K562 (cell line): ENCODE measurements at regions not wholly inside any gene's neighbourhood (a gene's known extent, or its start where the extent isn't known, plus 50 kb on each side); places are given as distances from the start of the nearest gene placed in this dataset.

Source experiments
- ATAC-seq: fragments of 200-7000 bp; cut with Tn5 transposase; 3 replicates; pipeline ENCODE4 v1.9.1; 2020; ENCODE audit warnings: moderate library complexity
- BruUV-seq: library from RNA; stranded (reverse); fragments of 400-500 nt; replicated peaks from 2 replicates; lab custom pipeline; 2021; lab: Mats Ljungman, UMichigan
- CTCF ChIA-PET: fragments of 300-600 bp; formaldehyde crosslinking; extraction: SDS; loops from one replicate; lab custom pipeline; 2021; ENCODE audit warnings: low intra/inter-chr PET ratio; lab: Yijun Ruan, JAX
- POLR2A ChIA-PET: fragments of 300-600, 350-650 bp; sonication (Branson Sonifier 250); formaldehyde crosslinking; extraction: SDS; loops from one replicate; lab custom pipeline; 2021; ENCODE audit warnings: antibody characterized with exemption, inconsistent platforms; lab: Yijun Ruan, JAX
- DNase-seq, 4 experiments: peaks; one replicate each; pipeline versions ENCODE4 v3.0.0 to v3.0.0-alpha.2; 2011 to 2018; ENCODE audit warnings: low spot score in 3 of 4, mixed read lengths in 3 of 4; ENCODE audit errors: extremely low read depth in 1 of 4
- FAIRE-seq: peaks from 2 replicates; lab custom pipeline; 2011; peaks lifted over from hg19 to GRCh38; lab: Jason Lieb, UNC
- H2AFZ ChIP-seq: 2 replicates; pipeline ENCODE4 v1.6.0; 2011; ENCODE audit warnings: low read depth, low read length, control low read depth, inconsistent platforms
- H3K27ac ChIP-seq: fragments of 200-600 bp; 3 replicates; pipeline ENCODE4 v1.8.0; 2011; ENCODE audit warnings: low read depth, mild to moderate bottlenecking, control low read depth, inconsistent platforms, low read length, moderate library complexity, mixed read lengths; ENCODE audit errors: extremely low read depth
- H3K27me3 ChIP-seq, 2 experiments: fragments of 300-600 bp in 1 of 2; 2 replicates in 1 of 2; 3 replicates in 1 of 2; pipeline versions ENCODE4 v1.6.0 to v1.8.0; 2011; ENCODE audit warnings: inconsistent platforms in 2 of 2, low read length in 2 of 2, mild to moderate bottlenecking in 1 of 2, mixed read lengths in 1 of 2, moderate library complexity in 1 of 2; ENCODE audit not compliant: control insufficient read depth in 2 of 2, insufficient read depth in 2 of 2
- H3K36me3 ChIP-seq: fragments of 300-600 bp; 3 replicates; pipeline ENCODE4 v1.8.0; 2011; ENCODE audit warnings: mild to moderate bottlenecking, low read length, inconsistent platforms; ENCODE audit not compliant: control insufficient read depth, insufficient read depth
- H3K4me1 ChIP-seq, 2 experiments: fragments of 200-600 bp in 1 of 2; replicated peaks in 1 of 2; 2 replicates in 1 of 2; 3 replicates in 1 of 2; pipeline versions ENCODE4 v1.5.1 to v1.8.0; 2011; ENCODE audit warnings: inconsistent platforms in 2 of 2, low read length in 2 of 2, mild to moderate bottlenecking in 1 of 2, mixed read lengths in 1 of 2, moderate library complexity in 1 of 2; ENCODE audit not compliant: control insufficient read depth in 2 of 2, insufficient read depth in 2 of 2
- H3K4me2 ChIP-seq: 2 replicates; pipeline ENCODE4 v1.6.1; 2011; ENCODE audit warnings: low read length, control low read depth, inconsistent platforms, mixed read lengths; ENCODE audit not compliant: insufficient read depth
- H3K4me3 ChIP-seq: fragments of 200-600 bp; sonication (generic), shearing (Covaris generic); 2 replicates; pipeline ENCODE4 v1.5.1; 2016; ENCODE audit warnings: control low read depth, inconsistent platforms
- H3K79me2 ChIP-seq: fragments of 200-600 bp; 3 replicates; pipeline ENCODE4 v1.8.0; 2011; ENCODE audit warnings: low read length, inconsistent platforms; ENCODE audit not compliant: control insufficient read depth, insufficient read depth
- H3K9ac ChIP-seq, 2 experiments: 2 replicates each; pipeline versions ENCODE4 v1.6.0 to v1.6.1; 2011; ENCODE audit warnings: low read depth in 2 of 2, low read length in 2 of 2, control low read depth in 1 of 2, inconsistent platforms in 1 of 2, mild to moderate bottlenecking in 1 of 2, mixed read lengths in 1 of 2; ENCODE audit not compliant: insufficient read depth in 1 of 2
- H3K9me1 ChIP-seq: one replicate; pipeline ENCODE4 v1.6.0; 2011; ENCODE audit warnings: inconsistent platforms, mild to moderate bottlenecking, low read length, moderate library complexity; ENCODE audit not compliant: control insufficient read depth, insufficient read depth
- H3K9me3 ChIP-seq: replicated peaks from 2 replicates; pipeline ENCODE4 v1.5.1; 2011; ENCODE audit warnings: low read depth, low read length, inconsistent platforms; ENCODE audit not compliant: control insufficient read depth, insufficient read depth
- H4K20me1 ChIP-seq: replicated peaks from 2 replicates; pipeline ENCODE4 v1.6.1; 2011; ENCODE audit warnings: low read length, inconsistent platforms, mixed read lengths; ENCODE audit not compliant: control insufficient read depth, insufficient read depth
- ELF2 ChIP-seq: fragments of 250-450 bp; sonication (Bioruptor Pico); IDR thresholded peaks from 2 replicates; pipeline ENCODE4 v1.5.0; 2021; ENCODE audit warnings: mild to moderate bottlenecking
- GABPA ChIP-seq: fragments of 200-800 bp; sonication (Bioruptor generic); conservative IDR thresholded peaks from 2 replicates; pipeline ENCODE4 v1.6.1; 2016; ENCODE audit warnings: low read depth, missing genetic modification characterization, missing compliant biosample characterization
- ZNF551 ChIP-seq: fragments of 250-450 bp; sonication (Bioruptor Pico); IDR thresholded peaks from 2 replicates; pipeline ENCODE4 v1.5.0; 2021; ENCODE audit warnings: mild to moderate bottlenecking, moderate library complexity
- WGBS: fragments of 100-300 bp; shearing (Covaris generic); methylation state at CpG from one replicate; pipeline ENCODE4 v1.1.6; 2016; ENCODE audit warnings: low coverage, mixed read lengths; ENCODE audit not compliant: insufficient coverage; ENCODE audit errors: missing lambda C conversion rate; 5-methylcytosine and 5-hydroxymethylcytosine counted together
- in situ Hi-C: fragments of 300-500 bp; cut with MboI; formaldehyde crosslinking; loops from 4 replicates; pipeline ENCODE4 v1.15.0; 2018; ENCODE audit warnings: inconsistent platforms, mixed read lengths
- intact Hi-C: fragments of 100-400 bp; cut with micrococcal nuclease; formaldehyde crosslinking; loops from 2 replicates; pipeline ENCODE4 v1.14.2; 2022
- TF ChIP-seq, protein P1 (sequence below), 3 experiments: IDR thresholded peaks in 2 of 3; conservative IDR thresholded peaks in 1 of 3; 2 replicates each; pipeline ENCODE4 v1.5.1; 2011 to 2012; ENCODE audit warnings: low read length in 3 of 3, mild to moderate bottlenecking in 3 of 3, control low read depth in 2 of 3, improper control_type of control experiment in 1 of 3, inconsistent platforms in 1 of 3, low read depth in 1 of 3, mixed read lengths in 1 of 3, moderate library complexity in 1 of 3; ENCODE audit not compliant: insufficient read depth in 2 of 3

DNA sequence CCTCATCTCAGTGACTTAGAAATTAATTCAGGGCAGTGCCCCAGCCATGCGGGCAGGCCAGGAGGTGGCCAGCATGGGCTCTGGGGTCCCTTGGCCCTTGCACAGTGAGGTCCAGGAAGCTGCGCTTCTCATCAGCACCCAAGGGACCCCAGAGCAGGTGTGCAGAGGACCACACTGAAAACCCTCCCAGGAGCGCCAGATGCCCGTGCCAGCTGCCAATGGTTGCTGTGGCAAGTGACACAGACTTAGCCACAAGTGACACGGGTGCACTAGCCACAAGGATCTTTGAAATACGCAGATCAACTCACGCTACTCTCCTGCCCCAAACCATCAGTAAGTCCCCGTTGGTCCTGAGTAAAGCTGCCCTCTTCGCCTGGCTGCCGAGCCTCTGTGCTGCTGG lies 88.1 kb downstream of the ERMARD start (continued):
- no peak for TF ChIP-seq GABPA (tag)
- no peak for TF ChIP-seq ELF2

DNA sequence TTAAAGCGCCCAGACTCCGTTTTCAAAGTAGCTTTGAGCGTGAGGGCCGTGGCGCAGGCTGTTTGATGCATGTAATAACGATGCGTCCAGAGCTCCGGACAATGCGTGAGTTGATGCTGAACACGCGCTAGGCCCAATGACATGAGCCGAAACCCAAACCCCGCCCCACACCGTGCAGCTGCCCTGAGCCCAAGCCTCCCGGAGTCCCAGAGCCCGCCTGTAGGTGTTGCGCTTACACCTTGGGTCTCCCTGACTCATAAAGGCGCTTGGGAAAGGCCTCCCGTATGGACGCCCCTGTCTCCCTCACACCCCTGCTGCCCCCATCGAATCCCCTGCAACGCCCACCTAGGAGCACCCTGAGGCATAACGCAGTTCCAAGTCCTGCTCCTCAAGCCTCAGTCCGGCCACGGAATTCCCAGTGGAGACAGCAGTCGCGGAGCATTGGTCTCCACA lies 87.6 kb downstream of the ERMARD start:
- Histone ChIP-seq H3K79me2 (no peaks in the 10 kb centered on the region), H3K4me1 (peaks cover 0 to 13% of the 10 kb centered on the region in 2 experiments; a peak in 1 of 5 replicates), H3K9me3 (no peaks in the 10 kb centered on the region), H3K27ac (no peak overlapping the region), H3K27me3 (peaks cover 27 to 47% of the 10 kb centered on the region in 2 experiments), H2AFZ (no peak overlapping the region), H3K4me3 (no peak overlapping the region), H4K20me1 (no peaks in the 10 kb centered on the region), H3K36me3 (no peaks in the 10 kb centered on the region), H3K9me1 (no peaks in the 10 kb centered on the region), H3K9ac (no peak overlapping the region), H3K4me2 (no peak overlapping the region)
- peak; percentile 80 for ATAC-seq
- no TSS peak for BruUV-seq
- in situ Hi-C loops (loop anchor here (10.0 kb wide), 1 partner anchor 676 kb away; no protein-coding TSS in a partner anchor), intact Hi-C loops (no loop called here)
- 15% methylated on average over 27 of the region's 27 CpGs for WGBS
- FAIRE-seq, result no peak
- POLR2A ChIA-PET, result interaction anchor here (0.6 kb wide), 1 partner anchor 58 kb away, joined by 4 read pairs; no protein-coding TSS in a partner anchor
- CTCF ChIA-PET, result no interaction called here
- TF ChIP-seq, protein P1, sequence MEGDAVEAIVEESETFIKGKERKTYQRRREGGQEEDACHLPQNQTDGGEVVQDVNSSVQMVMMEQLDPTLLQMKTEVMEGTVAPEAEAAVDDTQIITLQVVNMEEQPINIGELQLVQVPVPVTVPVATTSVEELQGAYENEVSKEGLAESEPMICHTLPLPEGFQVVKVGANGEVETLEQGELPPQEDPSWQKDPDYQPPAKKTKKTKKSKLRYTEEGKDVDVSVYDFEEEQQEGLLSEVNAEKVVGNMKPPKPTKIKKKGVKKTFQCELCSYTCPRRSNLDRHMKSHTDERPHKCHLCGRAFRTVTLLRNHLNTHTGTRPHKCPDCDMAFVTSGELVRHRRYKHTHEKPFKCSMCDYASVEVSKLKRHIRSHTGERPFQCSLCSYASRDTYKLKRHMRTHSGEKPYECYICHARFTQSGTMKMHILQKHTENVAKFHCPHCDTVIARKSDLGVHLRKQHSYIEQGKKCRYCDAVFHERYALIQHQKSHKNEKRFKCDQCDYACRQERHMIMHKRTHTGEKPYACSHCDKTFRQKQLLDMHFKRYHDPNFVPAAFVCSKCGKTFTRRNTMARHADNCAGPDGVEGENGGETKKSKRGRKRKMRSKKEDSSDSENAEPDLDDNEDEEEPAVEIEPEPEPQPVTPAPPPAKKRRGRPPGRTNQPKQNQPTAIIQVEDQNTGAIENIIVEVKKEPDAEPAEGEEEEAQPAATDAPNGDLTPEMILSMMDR (IDR thresholded peaks at IDR 0.05 in 2 of 3, conservative IDR thresholded peaks at IDR 0.05 in 1 of 3; ENCODE audit: insufficient read depth in 2 of 3, low read depth in 1 of 3, low read length in 3 of 3), result 0 out of 6 replicates have a peak, but pooled peaks of 1 of the 3 experiments have one; percentile 24
- no peak for TF ChIP-seq ZNF551 (CRISPR knock-in tag)
- no peak for DNase-seq
